GM21526 (cell line): ENCODE measurements at regions not wholly inside any gene's neighbourhood (a gene's known extent, or its start where the extent isn't known, plus 50 kb on each side); places are given as distances from the start of the nearest gene placed in this dataset.
"Not testable (repeated sequence)": the region's sequence is repeated elsewhere in the genome, so short reads cannot be mapped to it uniquely, and the experiment has no call there.

Source experiments
- ATAC-seq: cut with Tn5 transposase; IDR thresholded peaks from one replicate; pipeline ENCODE4 v1.9.1; 2021; ENCODE audit warnings: moderate library complexity; ENCODE audit not compliant: unreplicated experiment, low FRiP score

DNA sequence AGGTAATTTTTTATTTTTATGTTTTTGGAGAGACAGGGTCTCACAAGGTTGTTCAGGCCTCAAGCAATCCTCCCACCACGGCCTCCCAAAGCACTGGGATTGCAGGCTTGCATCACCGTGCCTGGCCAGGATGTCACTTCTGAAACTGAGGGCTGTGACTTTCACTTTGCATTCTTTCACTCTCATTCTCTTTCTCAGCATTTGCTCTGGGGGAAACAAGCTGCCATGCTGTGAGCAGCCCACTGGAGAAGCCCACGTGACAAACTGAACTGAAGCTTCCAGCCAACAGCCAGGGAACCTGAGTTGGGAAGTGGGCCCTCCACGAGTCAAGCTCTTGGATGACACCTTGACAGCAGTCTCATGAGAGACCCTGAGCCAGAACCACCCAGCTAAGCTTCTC is 109.4 kb downstream of the C5orf15 start:
- no peak for ATAC-seq

DNA sequence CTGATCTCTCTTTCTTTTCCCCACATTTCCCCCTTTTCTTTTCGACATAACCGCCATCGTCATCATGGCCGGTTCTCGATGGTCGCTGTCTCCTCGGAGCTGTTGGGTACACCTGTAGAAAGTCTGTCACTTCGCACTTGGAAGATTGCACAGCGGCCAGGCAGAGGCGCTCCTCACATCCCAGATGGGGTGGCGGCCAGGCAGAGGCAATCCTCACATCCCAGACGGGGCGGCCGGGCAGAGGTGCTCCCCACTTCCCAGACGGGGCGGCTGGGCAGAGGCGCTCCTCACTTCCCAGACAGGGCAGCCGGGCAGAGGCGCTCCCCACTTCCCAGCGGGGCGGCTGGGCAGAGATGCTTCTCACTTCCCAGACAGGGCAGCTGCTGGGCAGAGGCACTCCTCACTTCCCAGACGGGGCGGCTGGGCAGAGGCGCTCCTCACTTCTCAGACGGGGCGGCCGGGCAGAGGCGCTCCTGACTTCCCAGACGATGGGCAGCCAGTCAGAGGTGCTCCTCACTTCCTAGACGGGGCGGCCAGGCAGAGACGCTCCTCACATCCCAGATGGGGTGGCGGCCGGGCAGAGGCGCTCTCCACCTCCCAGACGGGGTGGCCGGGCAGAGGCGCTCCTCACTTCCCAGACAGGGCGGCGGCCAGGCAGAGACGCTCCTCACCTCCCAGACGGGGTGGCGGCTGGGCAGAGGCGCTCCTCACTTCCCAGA is 110.7 kb downstream of the C5orf15 start:
- ATAC-seq = not testable (repeated sequence)

DNA sequence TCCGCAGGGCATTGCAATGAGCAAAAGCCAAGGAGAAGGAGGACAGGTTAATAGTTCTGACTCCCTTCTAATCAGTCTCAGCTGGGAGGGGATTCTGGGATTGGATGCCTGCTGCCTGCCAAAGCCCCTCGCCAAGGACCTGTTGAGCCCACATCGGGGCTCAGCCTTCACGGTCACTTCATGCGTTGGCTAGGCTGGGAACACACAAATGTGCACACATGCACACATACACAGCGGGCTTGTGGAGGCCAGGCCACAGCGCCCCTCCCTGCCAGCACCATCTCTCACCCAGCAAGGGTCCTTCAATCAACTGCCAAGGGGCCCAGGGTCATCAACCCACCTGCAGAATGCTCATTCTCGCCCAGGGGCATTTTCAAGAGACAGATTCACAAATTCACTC is 113.9 kb downstream of the C5orf15 start:
- no peak for ATAC-seq

DNA sequence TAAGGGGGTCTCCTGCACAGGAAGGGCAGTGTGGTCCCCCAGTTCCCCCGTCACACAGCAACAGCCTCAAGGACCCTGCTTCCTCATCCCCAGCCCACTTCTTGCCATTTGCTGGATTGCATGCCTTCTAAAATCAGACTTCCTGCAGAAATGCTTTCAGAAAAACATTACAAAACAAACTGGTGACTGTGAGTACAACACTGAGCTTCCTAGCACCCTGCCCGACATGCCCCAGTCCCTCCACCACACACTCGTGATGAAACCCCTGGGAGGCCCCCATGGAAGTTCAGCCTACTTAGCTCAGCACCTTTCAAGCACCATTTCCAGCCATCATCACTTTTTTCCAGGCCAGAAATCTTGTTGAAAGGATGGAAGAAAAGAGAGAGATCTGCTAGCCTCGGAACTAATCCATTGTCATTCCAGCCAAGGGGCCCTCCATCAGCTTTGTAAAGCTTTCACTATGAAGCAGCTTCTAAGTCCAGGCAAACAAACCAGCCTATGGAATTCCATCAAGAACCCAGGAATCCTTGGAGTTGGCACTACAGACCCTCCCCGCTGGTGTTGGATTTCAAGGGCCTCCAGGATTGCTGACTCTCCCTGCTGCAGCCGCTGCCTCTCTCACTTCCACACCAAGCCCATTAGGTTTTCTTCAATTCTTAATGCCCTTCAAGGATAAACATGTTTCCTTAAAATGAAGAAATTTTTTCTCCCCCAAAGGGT is 114.6 kb downstream of the C5orf15 start:
- no peak for ATAC-seq

DNA sequence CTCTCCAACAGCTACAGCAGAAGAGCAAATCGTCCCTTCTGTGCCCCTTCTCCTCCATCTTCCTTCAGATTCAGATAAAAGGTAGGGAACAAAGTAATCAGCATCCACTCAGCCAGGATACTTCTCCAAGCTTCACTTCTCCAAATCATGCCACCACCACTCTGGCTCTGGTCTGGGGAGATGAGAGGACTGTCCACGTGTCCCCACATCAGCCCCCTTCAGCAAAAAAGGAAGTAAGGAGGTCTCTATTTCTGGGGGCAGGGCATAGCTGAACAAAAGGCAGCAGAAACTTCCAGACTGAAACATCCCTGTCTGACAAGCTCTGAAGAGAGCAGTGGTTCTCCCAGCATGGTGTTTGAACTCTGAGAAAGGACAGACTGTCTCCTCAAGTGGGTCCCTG is 116.9 kb downstream of the C5orf15 start:
- no peak for ATAC-seq

DNA sequence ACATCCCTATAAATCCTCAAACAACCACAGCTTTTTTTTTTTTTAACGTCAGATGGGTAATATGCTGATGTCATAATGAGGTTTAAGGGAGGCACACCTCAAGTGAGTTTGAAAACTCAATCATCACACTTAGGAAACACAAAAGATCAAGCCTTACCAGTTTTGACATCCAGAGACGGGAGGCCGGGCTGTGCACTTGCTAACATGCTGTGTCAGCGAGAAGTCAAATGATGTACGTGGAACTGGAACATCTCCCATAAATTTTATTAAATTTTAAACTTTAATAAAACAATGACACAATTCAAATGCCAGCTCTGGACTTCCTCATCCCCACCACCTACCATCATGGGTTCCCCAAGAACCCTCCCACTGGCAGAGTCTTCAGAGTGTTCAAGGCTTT is 117.6 kb downstream of the C5orf15 start:
- ATAC-seq = no peak

DNA sequence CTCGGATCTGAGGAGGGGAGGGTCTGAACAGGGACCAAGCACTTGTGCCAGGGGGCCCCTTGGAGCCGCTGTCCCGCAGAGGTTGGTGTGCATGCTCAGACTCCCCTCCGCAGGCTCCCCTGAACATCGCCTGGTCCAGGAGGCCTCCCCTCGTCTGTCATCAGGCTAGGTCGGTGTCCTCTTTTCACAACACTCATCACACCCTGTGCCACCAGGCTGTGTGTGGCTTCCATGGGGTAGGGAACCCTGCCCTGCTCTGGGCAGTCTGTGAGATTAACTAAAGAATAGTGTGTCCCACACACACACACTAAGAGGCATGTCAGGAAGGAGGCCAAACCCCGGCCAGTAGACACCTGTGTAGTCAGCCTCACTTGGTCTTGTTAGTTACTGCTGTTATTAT is 119.3 kb downstream of the C5orf15 start:
- ATAC-seq = no peak

DNA sequence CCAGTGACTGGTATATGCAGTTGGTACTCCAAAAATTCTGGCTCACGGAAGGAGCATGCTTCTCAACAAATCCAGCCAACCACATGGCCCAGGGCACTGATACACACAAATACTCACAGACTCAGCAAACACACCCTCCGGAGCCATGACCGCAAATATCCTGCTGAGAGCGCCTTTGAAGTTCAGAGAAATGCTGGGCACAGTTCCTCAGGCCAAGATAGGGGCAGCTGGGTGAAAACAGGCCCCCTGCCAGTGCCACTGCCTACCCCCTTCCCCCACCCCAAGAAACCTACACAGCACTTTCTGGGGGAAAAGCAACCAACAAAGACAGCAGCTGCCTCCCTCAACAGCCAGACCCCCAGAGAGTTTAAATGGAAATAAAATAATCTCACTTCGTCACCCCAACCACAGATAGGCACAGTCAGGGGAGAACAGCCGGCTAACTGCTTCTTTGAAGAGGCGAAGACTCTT is 120.0 kb downstream of the C5orf15 start:
- ATAC-seq = no peak

DNA sequence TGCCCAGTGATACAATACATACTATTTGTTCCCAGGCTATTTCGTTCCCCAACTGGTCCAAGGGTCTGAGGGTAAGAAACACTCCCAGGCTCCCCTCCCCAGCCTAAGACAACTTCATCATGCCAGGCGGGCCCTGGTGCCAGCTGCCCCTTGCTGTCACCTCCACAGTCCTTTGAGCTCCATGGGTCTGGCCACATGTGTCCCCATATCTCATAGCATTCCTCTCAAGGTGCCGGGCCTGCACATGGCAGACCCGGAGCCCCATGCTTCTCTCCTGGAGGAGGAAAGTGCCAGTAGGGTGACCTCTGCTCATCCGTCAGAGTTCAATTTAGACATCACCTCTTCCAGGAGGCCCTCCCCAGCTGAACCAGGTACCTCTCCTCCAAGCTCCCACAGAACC is 120.5 kb downstream of the C5orf15 start:
- no peak for ATAC-seq

DNA sequence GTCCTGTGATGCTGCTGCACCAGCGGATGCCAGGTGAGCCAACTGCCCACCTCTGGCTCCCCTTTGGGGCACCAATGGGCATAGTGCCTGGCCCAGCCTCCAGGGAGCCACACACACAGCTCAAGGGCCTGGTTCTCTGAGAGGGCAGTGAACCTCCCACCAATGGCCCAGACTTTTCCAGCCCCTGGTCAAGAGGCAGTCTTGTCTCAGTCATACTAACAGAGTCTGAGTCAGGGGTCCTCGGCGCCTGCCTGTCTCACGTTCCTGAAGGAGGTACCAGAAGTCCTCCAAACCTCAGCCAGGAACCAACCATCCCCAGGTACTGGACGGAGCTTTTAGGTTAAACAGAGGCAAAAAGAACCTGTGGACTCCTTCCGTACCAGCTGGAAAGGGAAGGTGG is 121.1 kb downstream of the C5orf15 start:
- ATAC-seq = no peak

DNA sequence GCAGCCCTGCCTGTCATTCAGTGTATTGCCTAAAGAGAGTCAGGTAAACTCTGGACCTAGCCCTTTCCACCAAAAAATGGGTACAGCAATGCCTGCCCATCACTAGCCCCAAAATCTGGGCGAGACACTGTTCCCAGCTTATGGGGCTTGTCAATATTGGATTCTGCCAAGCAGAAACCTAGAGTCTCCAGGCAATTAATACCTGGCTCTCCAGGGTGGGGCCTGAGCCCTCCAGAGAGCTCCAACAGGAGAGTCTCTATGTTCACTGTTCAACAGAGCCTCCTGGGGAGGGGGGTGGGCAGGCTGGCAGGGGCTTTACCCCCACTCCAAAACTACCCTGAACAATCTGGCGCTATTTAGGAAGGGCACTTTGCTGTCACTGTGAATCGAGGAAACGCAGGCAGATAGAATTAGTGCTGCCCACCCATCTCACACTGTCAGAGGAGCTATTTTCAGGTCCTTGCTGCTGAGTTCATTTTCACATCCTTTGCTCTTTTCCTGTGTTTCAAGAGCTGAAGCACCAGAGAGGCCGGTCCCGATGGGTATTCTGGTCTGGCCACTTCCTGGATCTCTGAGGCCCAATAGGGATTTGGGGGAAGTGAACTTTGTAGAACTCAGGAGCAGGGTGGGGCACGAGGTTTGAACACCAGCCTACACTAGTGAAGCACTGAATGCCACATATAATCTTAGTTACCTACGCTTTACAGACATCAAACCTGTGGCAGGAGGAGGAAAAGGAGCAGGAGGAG is 121.8 kb downstream of the C5orf15 start:
- ATAC-seq = no peak

DNA sequence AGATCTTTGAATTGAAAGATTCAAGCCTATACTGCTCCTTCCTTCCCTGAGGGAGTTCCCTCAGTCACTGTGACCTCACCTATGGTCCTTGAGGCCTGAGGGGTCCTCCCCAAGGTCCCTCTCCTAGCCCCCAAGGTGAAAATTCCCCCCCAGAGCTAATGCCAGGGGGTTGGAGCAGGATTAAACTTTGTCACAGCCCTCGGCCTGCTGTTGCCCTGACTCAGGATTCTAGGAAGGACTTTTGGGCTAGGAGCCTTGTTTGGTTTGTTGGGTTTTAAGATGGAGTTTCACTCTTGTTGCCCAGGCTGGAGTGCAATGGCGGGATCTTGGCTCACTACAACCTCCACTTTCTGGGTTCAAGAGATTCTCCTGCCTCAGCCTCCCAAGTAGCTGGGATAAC is 123.2 kb downstream of the C5orf15 start:
- ATAC-seq = no peak

DNA sequence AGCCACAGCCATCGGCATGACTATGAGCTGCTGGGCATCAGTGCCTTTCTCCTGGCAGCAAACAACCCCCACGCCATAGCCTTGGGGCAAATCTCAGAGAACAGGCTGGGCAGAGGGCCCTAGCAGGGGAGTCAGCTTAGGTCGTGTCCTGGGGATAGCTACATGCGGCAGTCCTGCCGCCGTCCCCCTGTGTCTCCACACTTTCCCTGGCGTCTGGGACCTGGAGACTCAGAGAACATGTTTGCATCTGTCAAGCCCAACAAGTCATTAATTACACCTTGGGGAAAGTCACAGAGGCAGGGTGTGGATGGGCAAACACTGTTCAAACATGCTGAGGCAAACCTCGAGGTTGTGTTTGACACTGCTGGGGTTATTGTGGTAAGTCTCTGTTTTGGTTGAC is 123.6 kb downstream of the C5orf15 start:
- ATAC-seq = no peak

DNA sequence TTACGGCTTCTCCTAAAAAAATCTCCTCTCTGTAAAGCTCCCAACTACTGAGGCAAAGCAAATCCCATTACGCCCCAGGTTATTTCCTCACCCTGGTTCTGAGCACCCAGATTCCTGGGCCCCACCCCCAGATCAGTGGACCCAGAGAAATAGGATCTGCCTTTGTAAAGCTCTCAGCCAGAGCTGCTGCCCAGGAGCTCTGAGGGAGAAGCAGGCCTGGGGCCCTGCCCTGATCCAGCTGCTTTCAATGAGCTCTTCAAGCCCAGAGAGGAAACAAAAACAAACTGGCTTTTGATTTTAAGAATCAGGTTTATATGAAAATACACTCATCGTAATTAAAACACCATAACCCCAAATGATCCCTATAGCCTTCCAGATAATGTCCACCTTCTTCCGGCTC is 124.5 kb downstream of the C5orf15 start:
- ATAC-seq = no peak

DNA sequence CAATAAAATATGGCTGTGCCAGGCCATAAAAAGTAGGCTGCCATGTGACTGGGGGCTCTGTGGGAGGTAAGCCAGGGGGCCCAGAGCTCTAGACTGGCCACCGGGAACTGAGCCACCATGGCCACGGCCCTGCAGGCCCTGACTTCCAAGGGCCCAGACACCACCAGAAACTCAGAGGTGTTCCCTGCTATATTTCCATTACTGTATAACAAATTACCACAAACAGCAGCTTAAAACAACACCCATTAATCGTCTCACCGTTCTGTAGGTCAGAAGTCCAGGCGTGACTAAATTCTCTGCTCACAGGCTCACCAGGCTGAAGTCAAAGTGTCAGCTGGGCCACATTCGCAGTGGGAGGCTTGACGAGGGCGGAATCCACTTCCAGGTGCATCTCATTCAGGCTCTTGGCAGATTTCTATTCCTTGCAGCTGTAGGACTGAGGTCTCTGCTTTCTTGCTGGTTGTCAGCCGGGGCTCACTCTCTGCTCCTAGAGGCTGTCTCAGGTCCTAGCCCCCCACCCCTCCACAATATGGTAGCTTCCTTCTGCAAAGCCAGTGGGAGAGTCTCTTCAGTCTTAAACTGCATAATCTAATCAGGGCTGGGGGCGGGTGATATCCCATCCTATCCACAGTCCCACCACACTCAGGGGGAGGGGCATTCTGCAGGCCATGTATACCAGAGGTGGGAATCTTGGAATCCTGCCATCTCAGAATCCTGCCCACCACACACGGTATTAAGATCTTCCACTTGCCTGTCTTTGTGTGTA is 125.4 kb downstream of the C5orf15 start:
- no peak for ATAC-seq

DNA sequence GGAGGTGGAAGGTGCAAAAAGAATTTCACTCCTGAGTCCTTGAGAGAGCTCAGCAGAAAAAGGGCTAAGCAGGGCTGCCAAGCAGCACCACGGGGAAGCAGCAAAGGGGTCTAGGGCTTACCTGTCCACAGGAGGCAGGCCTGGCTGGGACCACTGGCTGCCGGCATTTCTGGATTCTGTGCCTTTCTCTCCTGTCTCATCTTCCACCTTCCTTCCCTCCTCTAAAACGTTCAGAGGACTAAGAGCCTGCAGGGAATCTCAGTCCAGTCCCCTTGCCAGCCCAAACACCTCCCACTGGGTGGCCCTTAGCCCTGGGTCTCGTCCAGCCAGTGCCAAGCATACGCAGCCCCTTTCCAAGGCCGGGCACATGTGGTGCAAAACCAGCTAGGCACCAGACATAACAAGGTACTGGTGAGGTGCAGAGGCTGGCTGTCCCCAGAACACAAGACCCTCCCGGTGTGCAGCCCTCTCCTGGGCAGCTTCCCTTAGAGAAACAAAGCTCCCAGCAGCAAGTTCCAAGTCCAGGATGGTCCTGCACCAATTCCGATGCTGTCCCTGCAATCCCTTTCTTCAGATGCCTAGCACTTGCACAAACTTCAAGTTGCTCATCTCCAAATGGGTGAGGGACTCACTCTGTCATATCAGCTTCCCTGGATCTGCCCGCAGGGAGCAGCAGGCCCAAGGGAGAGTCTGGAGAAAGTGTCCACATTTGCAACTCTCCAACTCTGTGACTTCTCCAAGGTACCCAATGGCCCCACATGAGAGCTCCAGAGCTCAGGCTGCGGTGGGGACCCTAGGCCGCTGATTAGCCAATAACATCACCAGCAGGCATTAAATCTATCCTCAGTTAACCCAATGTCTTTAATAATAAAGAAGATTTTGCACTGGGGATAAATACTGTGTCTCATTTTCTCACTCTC is 126.3 kb downstream of the C5orf15 start:
- ATAC-seq = no peak

DNA sequence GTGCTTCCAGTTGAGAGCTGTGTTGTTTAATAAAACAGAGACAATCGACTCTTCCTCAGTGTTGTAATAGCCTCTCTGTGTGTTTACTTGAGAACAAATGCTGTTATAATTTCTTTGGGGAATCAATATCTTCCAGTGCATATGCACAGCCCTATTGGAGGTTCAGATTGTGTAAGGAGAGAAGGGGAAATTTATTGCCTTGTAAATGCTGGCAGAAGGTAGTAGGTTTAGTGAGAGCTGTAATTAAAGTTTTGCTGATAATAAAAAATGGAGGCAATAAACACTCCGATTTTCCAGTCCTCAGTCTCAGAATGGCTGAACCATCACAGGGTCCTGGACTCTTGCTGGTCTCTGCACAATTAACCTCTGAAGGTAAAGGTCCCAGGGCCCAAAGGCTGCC is 128.3 kb downstream of the C5orf15 start:
- ATAC-seq = no peak

DNA sequence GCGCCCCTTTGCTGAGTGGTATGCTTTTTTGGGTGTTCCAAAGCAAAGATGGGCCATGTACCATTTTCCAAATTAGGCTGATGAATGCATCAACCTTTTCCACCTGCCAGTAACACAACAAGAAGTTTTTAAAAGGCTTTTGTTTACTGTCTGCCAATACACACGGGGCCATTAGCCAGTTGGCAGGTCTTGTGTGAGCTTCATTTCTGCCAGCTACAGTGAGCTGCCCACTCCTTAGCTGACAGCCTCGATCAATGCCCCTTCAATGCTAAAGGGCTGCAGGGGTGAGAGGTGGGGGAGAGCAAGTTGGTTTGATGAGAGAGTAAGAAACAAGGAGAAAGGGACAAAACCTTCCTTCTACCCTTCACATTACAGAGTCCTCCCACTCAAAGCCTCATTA is 128.7 kb downstream of the C5orf15 start:
- ATAC-seq = no peak

DNA sequence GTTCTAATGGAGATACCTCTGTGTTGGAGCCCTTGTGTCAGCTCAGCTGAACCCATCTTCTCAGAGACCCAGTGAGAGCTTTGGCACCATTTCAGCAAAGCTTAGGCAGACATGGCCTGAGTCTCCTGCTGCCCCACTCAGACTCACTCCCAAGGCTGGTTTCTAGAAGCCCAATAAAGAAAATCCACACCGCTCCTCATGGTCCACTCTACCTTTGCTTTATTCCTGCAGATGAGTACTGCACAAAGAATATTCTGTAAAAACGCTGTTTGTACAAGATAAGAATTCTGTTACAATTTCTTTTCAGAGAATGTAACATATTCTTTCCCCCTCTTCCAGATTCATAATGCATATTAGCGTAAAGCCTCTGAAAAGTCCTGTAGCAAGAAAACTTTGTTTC is 129.3 kb downstream of the C5orf15 start:
- ATAC-seq = no peak

DNA sequence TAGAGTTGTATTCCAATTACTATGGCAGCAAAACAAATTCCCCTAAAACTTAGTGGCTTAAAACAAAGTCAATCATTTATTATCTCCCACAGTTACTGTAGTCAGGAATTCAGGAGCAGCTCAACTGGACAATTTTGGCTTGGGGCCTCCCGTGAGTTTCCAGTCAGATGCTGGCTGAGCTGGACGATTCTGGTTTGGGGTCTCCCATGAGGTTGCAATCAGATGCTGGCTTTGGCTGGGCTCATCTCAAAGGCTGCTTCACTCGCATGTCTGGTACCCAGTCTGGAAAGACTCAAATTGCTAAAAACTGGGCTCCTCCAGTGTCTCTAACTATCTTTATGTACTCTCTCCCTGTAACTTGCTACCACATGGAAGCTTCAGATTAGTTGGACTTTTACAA is 130.1 kb downstream of the C5orf15 start:
- no peak for ATAC-seq
